ENCODE measurements at regions not wholly inside any gene's neighbourhood (a gene's known extent, or its start where the extent isn't known, plus 50 kb on each side); places are given as distances from the start of the nearest gene placed in this dataset.

GRCh38 chr7:54701982-54702381, 57.0 kb downstream of the SEC61G start:
- no peaks in the 10 kb centered on the region for H3K4me1 ChIP-seq (replicated peaks)
- no peaks in the 10 kb centered on the region for H3K36me3 ChIP-seq
- no peak overlapping the region for H3K4me3 ChIP-seq
- DNase-seq (ENCODE audit: low read depth in 1 of 2, low spot score in 2 of 2) = no peak
- H3K9me3 ChIP-seq (replicated peaks) = no peaks in the 10 kb centered on the region
- H3K27me3 ChIP-seq (replicated peaks) = no peaks in the 10 kb centered on the region
- no peak overlapping the region for H3K27ac ChIP-seq

- H3K4me3 ChIP-seq = no peak overlapping the region
- no peak overlapping the region for H3K27ac ChIP-seq
- H3K36me3 ChIP-seq = no peaks in the 10 kb centered on the region
- H3K9me3 ChIP-seq (replicated peaks) = no peaks in the 10 kb centered on the region
- H3K4me1 ChIP-seq (replicated peaks) = no peaks in the 10 kb centered on the region
- DNase-seq (ENCODE audit: low read depth in 1 of 2, low spot score in 2 of 2) = no peak
- H3K27me3 ChIP-seq (replicated peaks) = peaks cover 3% of the 10 kb centered on the region; the same call in 1 of the 2 replicates
Measured at GRCh38 chr7:54699715-54700114, 59.3 kb downstream of the SEC61G start.

- Histone ChIP-seq H3K9me3 (replicated peaks) (no peaks in the 10 kb centered on the region), H3K36me3 (no peaks in the 10 kb centered on the region), H3K27ac (no peak overlapping the region), H3K4me3 (no peak overlapping the region), H3K4me1 (replicated peaks) (no peaks in the 10 kb centered on the region), H3K27me3 (replicated peaks) (peaks cover 8% of the 10 kb centered on the region; the same call in 1 of the 2 replicates)
- DNase-seq (ENCODE audit: low read depth in 1 of 2, low spot score in 2 of 2) = no peak
Measured at GRCh38 chr7:54697659-54698186, 61.3 kb downstream of the SEC61G start.

- Histone ChIP-seq H3K9me3 (replicated peaks) (no peaks in the 10 kb centered on the region), H3K4me3 (no peak overlapping the region), H3K27me3 (replicated peaks) (peaks cover 12% of the 10 kb centered on the region; the same call in 1 of the 2 replicates), H3K36me3 (no peaks in the 10 kb centered on the region), H3K4me1 (replicated peaks) (no peaks in the 10 kb centered on the region), H3K27ac (no peak overlapping the region)
- no peak for DNase-seq (ENCODE audit: low read depth in 1 of 2, low spot score in 2 of 2)
Measured at GRCh38 chr7:54690892-54691291, 68.1 kb downstream of the SEC61G start.

- DNase-seq (ENCODE audit: low read depth in 1 of 2, low spot score in 2 of 2) = no peak
- Histone ChIP-seq H3K27me3 (replicated peaks) (peaks cover 12% of the 10 kb centered on the region; the same call in 1 of the 2 replicates), H3K4me1 (replicated peaks) (no peaks in the 10 kb centered on the region), H3K9me3 (replicated peaks) (no peaks in the 10 kb centered on the region), H3K27ac (no peak overlapping the region), H3K4me3 (no peak overlapping the region), H3K36me3 (no peaks in the 10 kb centered on the region)
Measured at GRCh38 chr7:54690050-54690443, 69.0 kb downstream of the SEC61G start.

- no peak overlapping the region for H3K27ac ChIP-seq
- 0 out of 2 replicates have a peak, but pooled peaks cover 8% of the 10 kb centered on the region for H3K27me3 ChIP-seq (replicated peaks)
- H3K4me1 ChIP-seq (replicated peaks) = no peaks in the 10 kb centered on the region
- H3K9me3 ChIP-seq (replicated peaks) = no peaks in the 10 kb centered on the region
- no peaks in the 10 kb centered on the region for H3K36me3 ChIP-seq
- H3K4me3 ChIP-seq = no peak overlapping the region
- DNase-seq (ENCODE audit: low read depth in 1 of 2, low spot score in 2 of 2) = no peak
Measured at GRCh38 chr7:54689394-54690049, 69.5 kb downstream of the SEC61G start.

- H3K4me3 ChIP-seq = no peak overlapping the region
- no peak overlapping the region for H3K27ac ChIP-seq
Measured at GRCh38 chr7:54687462-54688212, 71.4 kb downstream of the SEC61G start.

GRCh38 chr7:54680377-54681005, 78.5 kb downstream of the SEC61G start:
- no peaks in the 10 kb centered on the region for H3K9me3 ChIP-seq (replicated peaks)
- H3K27me3 ChIP-seq (replicated peaks) = peaks cover 6% of the 10 kb centered on the region; the same call in 1 of the 2 replicates
- no peak for DNase-seq (ENCODE audit: low read depth in 1 of 2, low spot score in 2 of 2)
- H3K4me1 ChIP-seq (replicated peaks) = no peaks in the 10 kb centered on the region
- H3K4me3 ChIP-seq = no peak overlapping the region
- H3K27ac ChIP-seq = no peak overlapping the region
- no peaks in the 10 kb centered on the region for H3K36me3 ChIP-seq

More at GRCh38 chr7:54687462-54688212, 71.4 kb downstream of the SEC61G start:
- H3K4me1 ChIP-seq (replicated peaks) = no peaks in the 10 kb centered on the region
- H3K36me3 ChIP-seq = no peaks in the 10 kb centered on the region
- no peaks in the 10 kb centered on the region for H3K9me3 ChIP-seq (replicated peaks)
- 0 out of 2 replicates have a peak, but pooled peaks cover 6% of the 10 kb centered on the region for H3K27me3 ChIP-seq (replicated peaks)
- no peak for DNase-seq (ENCODE audit: low read depth in 1 of 2, low spot score in 2 of 2)

GRCh38 chr7:54679490-54679817, 79.6 kb downstream of the SEC61G start:
- Histone ChIP-seq H3K4me3 (no peak overlapping the region), H3K9me3 (replicated peaks) (no peaks in the 10 kb centered on the region), H3K36me3 (no peaks in the 10 kb centered on the region), H3K27me3 (replicated peaks) (peaks cover 6% of the 10 kb centered on the region; the same call in 1 of the 2 replicates), H3K27ac (no peak overlapping the region), H3K4me1 (replicated peaks) (no peaks in the 10 kb centered on the region)
- no peak for DNase-seq (ENCODE audit: low read depth in 1 of 2, low spot score in 2 of 2)

- Histone ChIP-seq H3K36me3 (no peaks in the 10 kb centered on the region), H3K27ac (no peak overlapping the region), H3K9me3 (replicated peaks) (no peaks in the 10 kb centered on the region), H3K4me1 (replicated peaks) (no peaks in the 10 kb centered on the region), H3K4me3 (no peak overlapping the region), H3K27me3 (replicated peaks) (peaks cover 6% of the 10 kb centered on the region; the same call in 1 of the 2 replicates)
- DNase-seq (ENCODE audit: low read depth in 1 of 2, low spot score in 2 of 2) = no peak
Measured at GRCh38 chr7:54678763-54679489, 80.1 kb downstream of the SEC61G start.

- H3K9me3 ChIP-seq (replicated peaks) = no peaks in the 10 kb centered on the region
- DNase-seq (ENCODE audit: low read depth in 1 of 2, low spot score in 2 of 2) = no peak
- peaks cover 3% of the 10 kb centered on the region; the same call in 1 of the 2 replicates for H3K27me3 ChIP-seq (replicated peaks)
- H3K4me1 ChIP-seq (replicated peaks) = no peaks in the 10 kb centered on the region
- no peaks in the 10 kb centered on the region for H3K36me3 ChIP-seq
- no peak overlapping the region for H3K27ac ChIP-seq
- H3K4me3 ChIP-seq = no peak overlapping the region
Measured at GRCh38 chr7:54674891-54675290, 84.1 kb downstream of the SEC61G start.

- Histone ChIP-seq H3K27ac (no peak overlapping the region), H3K4me1 (replicated peaks) (no peaks in the 10 kb centered on the region), H3K27me3 (replicated peaks) (peaks cover 3% of the 10 kb centered on the region; the same call in 1 of the 2 replicates), H3K36me3 (no peaks in the 10 kb centered on the region), H3K9me3 (replicated peaks) (no peaks in the 10 kb centered on the region), H3K4me3 (no peak overlapping the region)
- DNase-seq (ENCODE audit: low read depth in 1 of 2, low spot score in 2 of 2) = no peak
Measured at GRCh38 chr7:54672519-54672918, 86.5 kb downstream of the SEC61G start.

Data from SJSA1 (cell line).